IMR-90 (cell line): ENCODE measurements at regions not wholly inside any gene's neighbourhood (a gene's known extent, or its start where the extent isn't known, plus 50 kb on each side); places are given as distances from the start of the nearest gene placed in this dataset.

Source experiments
- CHD1 ChIP-seq: IDR thresholded peaks from 2 replicates; pipeline ENCODE4 v1.6.1; 2012; ENCODE audit warnings: low read depth, low read length, improper control_type of control experiment
- CTCF ChIP-seq: conservative IDR thresholded peaks from 2 replicates; pipeline ENCODE4 v1.5.1; 2012; ENCODE audit warnings: mild to moderate bottlenecking, low read depth, low read length, improper control_type of control experiment
- FOS ChIP-seq: fragments of 150-350 bp; IDR thresholded peaks from 2 replicates; pipeline ENCODE4 v1.6.1; 2016; ENCODE audit warnings: low read depth, low read length
- POLR2A ChIP-seq: IDR thresholded peaks from 2 replicates; pipeline ENCODE4 v1.6.1; 2012; ENCODE audit warnings: mild to moderate bottlenecking, low read depth, low read length
- RAD21 ChIP-seq: IDR thresholded peaks from 2 replicates; pipeline ENCODE4 v1.6.1; 2012; ENCODE audit warnings: low read length, improper control_type of control experiment

DNA sequence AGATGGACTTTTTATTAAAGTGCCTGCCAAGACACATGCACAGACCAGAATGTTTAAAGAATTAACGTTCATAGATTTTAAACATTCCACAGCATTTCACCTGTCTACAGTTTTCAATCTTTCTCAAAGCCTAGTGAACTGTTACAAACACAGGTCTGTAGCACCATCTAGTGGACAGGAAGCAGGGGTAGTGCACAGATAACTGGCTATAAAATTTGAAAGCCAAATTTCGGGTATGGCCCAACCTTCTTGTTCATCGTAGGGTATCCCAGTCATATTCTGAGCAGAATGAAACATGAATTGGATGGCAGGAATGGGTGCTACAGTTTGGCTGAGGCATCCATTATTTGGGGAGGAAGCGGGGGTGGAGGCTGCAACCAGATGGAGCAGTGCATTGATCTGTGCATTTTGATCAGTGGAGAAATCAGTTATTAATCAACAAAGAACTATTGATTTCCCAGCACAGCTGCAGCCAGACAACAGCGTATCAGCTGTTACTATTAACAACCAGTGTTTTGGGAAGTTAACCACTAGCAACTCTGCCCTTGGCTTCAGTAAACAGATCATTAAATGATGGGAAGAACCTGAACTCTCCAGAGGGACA lies 56.1 kb upstream of the B3GAT2 start:
- TF ChIP-seq FOS (no peak), CTCF (peak; percentile 75), RAD21 (peak; percentile 71), POLR2A (no peak), CHD1 (no peak)
